ENCODE measurements at regions not wholly inside any gene's neighbourhood (a gene's known extent, or its start where the extent isn't known, plus 50 kb on each side); places are given as distances from the start of the nearest gene placed in this dataset.

DNA sequence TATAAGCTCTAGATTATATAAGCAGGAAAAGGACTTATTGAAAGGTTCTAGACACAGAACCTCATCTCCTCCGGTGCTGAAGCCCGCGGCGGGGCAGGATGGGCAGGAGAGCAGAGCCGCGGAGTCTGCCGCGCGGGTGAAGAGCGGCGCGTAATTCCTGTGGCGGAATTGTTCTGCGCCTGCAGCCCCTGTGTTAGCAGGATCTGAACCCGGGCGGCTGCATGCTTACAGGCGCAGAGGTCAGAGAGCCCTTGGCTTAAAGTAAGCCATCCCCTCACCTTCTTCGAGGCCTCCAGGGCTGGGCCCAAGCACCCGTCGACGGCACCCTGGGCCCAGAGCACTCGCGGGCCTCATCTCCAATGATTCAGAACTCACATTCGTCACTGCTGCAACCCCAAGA lies 89.3 kb downstream of the FASLG start:
- TF ChIP-seq POLR2AphosphoS5 (IDR thresholded peaks at IDR 0.05; ENCODE audit: low read depth) (no peak), GABPA (IDR thresholded peaks at IDR 0.05; ENCODE audit: low read depth) (no peak)
- TF ChIP-seq, protein P1, sequence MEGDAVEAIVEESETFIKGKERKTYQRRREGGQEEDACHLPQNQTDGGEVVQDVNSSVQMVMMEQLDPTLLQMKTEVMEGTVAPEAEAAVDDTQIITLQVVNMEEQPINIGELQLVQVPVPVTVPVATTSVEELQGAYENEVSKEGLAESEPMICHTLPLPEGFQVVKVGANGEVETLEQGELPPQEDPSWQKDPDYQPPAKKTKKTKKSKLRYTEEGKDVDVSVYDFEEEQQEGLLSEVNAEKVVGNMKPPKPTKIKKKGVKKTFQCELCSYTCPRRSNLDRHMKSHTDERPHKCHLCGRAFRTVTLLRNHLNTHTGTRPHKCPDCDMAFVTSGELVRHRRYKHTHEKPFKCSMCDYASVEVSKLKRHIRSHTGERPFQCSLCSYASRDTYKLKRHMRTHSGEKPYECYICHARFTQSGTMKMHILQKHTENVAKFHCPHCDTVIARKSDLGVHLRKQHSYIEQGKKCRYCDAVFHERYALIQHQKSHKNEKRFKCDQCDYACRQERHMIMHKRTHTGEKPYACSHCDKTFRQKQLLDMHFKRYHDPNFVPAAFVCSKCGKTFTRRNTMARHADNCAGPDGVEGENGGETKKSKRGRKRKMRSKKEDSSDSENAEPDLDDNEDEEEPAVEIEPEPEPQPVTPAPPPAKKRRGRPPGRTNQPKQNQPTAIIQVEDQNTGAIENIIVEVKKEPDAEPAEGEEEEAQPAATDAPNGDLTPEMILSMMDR (IDR thresholded peaks at IDR 0.05; ENCODE audit: insufficient read depth, low read length): no peak
